HFF-Myc (cell line): ENCODE measurements at regions not wholly inside any gene's neighbourhood (a gene's known extent, or its start where the extent isn't known, plus 50 kb on each side); places are given as distances from the start of the nearest gene placed in this dataset.

ENCODE experiments used
- DNase-seq: peaks from one replicate; pipeline ENCODE4 v3.0.0-alpha.2; 2011; ENCODE audit warnings: low read depth; ENCODE audit errors: extremely low read depth
- H3K4me3 ChIP-seq: replicated peaks from 2 replicates; pipeline ENCODE4 v1.5.1; 2011; ENCODE audit warnings: low read depth, mild to moderate bottlenecking, control low read depth, low read length
- TF ChIP-seq, protein P1 (sequence below): IDR thresholded peaks from 2 replicates; pipeline ENCODE4 v1.5.1; 2012; ENCODE audit warnings: mild to moderate bottlenecking, low read depth, low read length, control low read depth; ENCODE audit errors: missing control alignments

GRCh38 chr16:85328676-85329058 is 216.4 kb upstream of the CIBAR2 start:
- DNase-seq = no peak
- TF ChIP-seq, protein P1, sequence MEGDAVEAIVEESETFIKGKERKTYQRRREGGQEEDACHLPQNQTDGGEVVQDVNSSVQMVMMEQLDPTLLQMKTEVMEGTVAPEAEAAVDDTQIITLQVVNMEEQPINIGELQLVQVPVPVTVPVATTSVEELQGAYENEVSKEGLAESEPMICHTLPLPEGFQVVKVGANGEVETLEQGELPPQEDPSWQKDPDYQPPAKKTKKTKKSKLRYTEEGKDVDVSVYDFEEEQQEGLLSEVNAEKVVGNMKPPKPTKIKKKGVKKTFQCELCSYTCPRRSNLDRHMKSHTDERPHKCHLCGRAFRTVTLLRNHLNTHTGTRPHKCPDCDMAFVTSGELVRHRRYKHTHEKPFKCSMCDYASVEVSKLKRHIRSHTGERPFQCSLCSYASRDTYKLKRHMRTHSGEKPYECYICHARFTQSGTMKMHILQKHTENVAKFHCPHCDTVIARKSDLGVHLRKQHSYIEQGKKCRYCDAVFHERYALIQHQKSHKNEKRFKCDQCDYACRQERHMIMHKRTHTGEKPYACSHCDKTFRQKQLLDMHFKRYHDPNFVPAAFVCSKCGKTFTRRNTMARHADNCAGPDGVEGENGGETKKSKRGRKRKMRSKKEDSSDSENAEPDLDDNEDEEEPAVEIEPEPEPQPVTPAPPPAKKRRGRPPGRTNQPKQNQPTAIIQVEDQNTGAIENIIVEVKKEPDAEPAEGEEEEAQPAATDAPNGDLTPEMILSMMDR = no peak
- no peak overlapping the region for H3K4me3 ChIP-seq

GRCh38 chr16:85329059-85329812 is 217.0 kb upstream of the CIBAR2 start:
- no peak overlapping the region for H3K4me3 ChIP-seq
- DNase-seq = no peak
- TF ChIP-seq, protein P1 = no peak

- TF ChIP-seq, protein P1 = no peak
- no peak overlapping the region for H3K4me3 ChIP-seq
- DNase-seq = no peak
Measured at GRCh38 chr16:85330006-85330693, 217.9 kb upstream of the CIBAR2 start.

DNA sequence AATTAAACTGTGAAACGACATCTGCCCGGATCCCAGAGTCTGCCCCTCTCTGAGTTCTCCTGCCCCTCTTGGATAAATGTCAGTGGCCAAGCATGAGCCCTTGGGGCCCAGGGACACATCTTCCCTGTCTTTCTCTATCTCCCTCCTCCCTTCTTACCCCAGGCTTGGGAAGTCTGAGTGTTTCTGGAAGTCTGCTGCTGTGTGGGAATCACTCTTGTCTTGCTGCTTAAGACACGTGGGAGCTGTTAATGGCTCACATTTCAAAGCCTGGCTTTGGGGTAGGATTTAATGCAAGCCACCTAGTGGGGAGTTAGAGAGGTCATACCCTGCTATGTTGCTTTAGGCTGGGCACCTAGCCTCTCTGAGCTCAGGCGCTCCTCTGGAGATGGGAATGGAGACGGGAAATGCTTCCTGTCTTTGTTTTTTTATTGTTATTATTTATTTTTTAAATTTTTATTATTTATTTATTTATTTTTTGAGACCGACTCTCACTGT is 218.5 kb upstream of the CIBAR2 start:
- no peak overlapping the region for H3K4me3 ChIP-seq
- TF ChIP-seq, protein P1 = peak; percentile 56
- peak; percentile 78 for DNase-seq

DNA sequence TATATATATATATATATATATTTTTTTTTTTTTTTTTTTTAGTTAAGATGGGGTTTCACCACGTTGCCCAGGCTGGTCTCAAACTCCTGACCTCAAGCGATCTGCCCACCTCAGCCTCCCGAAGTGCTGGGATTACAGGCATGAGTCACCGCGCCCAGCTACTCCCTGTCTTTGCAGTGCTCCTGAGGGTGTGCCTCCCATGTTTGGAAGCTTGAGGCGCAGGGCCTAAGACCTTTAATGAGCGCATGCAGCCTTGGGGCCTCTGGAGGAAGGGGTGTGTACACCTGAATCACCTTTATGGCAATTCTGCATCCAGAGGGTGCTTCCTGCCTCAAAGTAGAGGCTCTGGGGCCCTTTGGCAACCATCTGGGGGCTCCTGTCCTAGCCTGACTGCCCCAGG is 219.4 kb upstream of the CIBAR2 start:
- TF ChIP-seq, protein P1 = no peak
- no peak for DNase-seq
- no peak overlapping the region for H3K4me3 ChIP-seq

DNA sequence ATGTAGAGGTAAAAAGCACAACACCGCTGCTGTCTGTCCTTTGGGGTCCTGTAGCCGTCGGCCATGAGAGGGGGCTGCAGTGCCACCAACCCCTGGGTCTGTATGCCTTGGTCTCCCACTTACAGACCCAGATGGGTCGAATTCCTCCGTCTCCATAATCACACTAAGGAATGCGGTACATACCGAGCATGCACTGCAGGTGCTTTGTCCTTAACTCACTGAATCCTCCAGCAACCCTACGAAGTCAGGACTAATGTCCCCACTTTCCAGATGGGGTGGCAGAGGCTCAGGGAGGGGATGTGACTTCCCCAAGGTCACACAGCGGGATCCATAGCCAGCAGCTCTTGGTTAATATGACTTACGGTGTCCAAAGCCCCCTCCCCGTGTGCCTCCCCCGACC is 219.9 kb upstream of the CIBAR2 start:
- no peak for DNase-seq
- TF ChIP-seq, protein P1 = no peak
- H3K4me3 ChIP-seq = no peak overlapping the region

DNA sequence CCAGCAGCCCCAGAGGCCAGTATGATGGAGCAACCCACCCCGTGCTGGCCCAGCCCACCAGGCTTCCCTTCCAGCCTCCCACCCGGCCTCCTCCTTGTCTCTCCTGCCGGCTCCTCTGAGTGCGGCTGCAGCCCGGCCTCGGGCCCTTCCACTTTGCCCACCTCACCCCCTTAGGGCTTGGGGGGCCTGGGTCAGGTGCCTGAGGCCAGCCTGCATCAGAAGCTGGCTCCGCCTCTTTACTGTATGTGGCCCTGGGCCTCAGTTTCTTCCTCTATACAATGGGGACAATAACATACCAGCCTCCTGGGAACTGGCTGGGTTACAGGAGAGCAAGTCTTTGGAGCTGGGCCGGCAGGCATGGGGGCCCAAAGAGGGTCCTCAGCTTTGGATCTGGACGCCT is 221.1 kb upstream of the CIBAR2 start:
- DNase-seq = no peak
- TF ChIP-seq, protein P1 = no peak

More for the DNA sequence above, 221.1 kb upstream of the CIBAR2 start:
- H3K4me3 ChIP-seq = no peak overlapping the region
